HEK293 (cell line): ENCODE measurements at regions not wholly inside any gene's neighbourhood (a gene's known extent, or its start where the extent isn't known, plus 50 kb on each side); places are given as distances from the start of the nearest gene placed in this dataset.
A peak's percentile ranks its signal among the peaks of the same experiment; 100 is the strongest.

ENCODE experiments used
- CTCF ChIA-PET: fragments of 350-600 bp; formaldehyde crosslinking; extraction: SDS; loops from one replicate; lab custom pipeline; 2021; ENCODE audit warnings: antibody characterized with exemption; lab: Yijun Ruan, JAX
- POLR2A ChIA-PET: fragments of 300-600 bp; formaldehyde crosslinking; extraction: SDS; loops from one replicate; lab custom pipeline; 2020; ENCODE audit warnings: antibody characterized with exemption, inconsistent platforms; lab: Yijun Ruan, JAX
- H3K27ac ChIP-seq: fragments of 200-500 bp; sonication (Bioruptor generic); 2 replicates; pipeline ENCODE4 v1.5.1; 2014; ENCODE audit warnings: low read depth, low read length, control low read depth, inconsistent platforms; ENCODE audit errors: extremely low read depth
- H3K36me3 ChIP-seq, 2 experiments: fragments of 200-500 bp in 1 of 2; sonication (Bioruptor generic) in 1 of 2; 1 replicate in 1 of 2; 2 replicates in 1 of 2; pipeline ENCODE4 v1.5.1; 2014 to 2017; ENCODE audit warnings: inconsistent platforms in 2 of 2, low read length in 2 of 2; ENCODE audit not compliant: control insufficient read depth in 2 of 2, insufficient read depth in 1 of 2
- H3K4me1 ChIP-seq: fragments of 200-500 bp; sonication (Bioruptor generic); 2 replicates; pipeline ENCODE4 v1.5.1; 2014; ENCODE audit warnings: mild to moderate bottlenecking, low read length, inconsistent platforms; ENCODE audit not compliant: control insufficient read depth, insufficient read depth
- H3K4me3 ChIP-seq: 2 replicates; pipeline ENCODE4 v1.5.1; 2011; ENCODE audit warnings: low read depth, mild to moderate bottlenecking, control low read depth, low read length, moderate library complexity
- H3K9me3 ChIP-seq: fragments of 200-500 bp; sonication (Bioruptor generic); 2 replicates; pipeline ENCODE4 v1.5.1; 2014; ENCODE audit warnings: low read depth, low read length, inconsistent platforms; ENCODE audit not compliant: control insufficient read depth, insufficient read depth
- EGR2 ChIP-seq: fragments of 450-650 bp; formaldehyde crosslinking; IDR thresholded peaks from 2 replicates; pipeline ENCODE4 v1.5.1; 2016; ENCODE audit warnings: low read depth, missing biosample characterization, missing genetic modification characterization
- GLIS1 ChIP-seq: fragments of 450-650 bp; formaldehyde crosslinking; IDR thresholded peaks from 2 replicates; pipeline ENCODE4 v1.5.1; 2016; ENCODE audit warnings: missing biosample characterization, missing genetic modification characterization
- GLIS2 ChIP-seq: fragments of 450-650 bp; formaldehyde crosslinking; IDR thresholded peaks from 2 replicates; pipeline ENCODE4 v1.5.1; 2016; ENCODE audit warnings: missing biosample characterization, missing genetic modification characterization
- HOXA7 ChIP-seq: sonication (generic); formaldehyde crosslinking; IDR thresholded peaks from 2 replicates; pipeline ENCODE4 v1.8.1; 2022; ENCODE audit warnings: missing genetic modification reagents, borderline replicate concordance
- KLF1 ChIP-seq: fragments of 450-650 bp; formaldehyde crosslinking; IDR thresholded peaks from 2 replicates; pipeline ENCODE4 v1.5.1; 2016; ENCODE audit warnings: missing biosample characterization, missing genetic modification characterization
- KLF16 ChIP-seq: fragments of 450-650 bp; formaldehyde crosslinking; IDR thresholded peaks from 2 replicates; pipeline ENCODE4 v1.5.1; 2017; ENCODE audit warnings: missing biosample characterization, missing genetic modification characterization
- KLF8 ChIP-seq: fragments of 450-650 bp; formaldehyde crosslinking; IDR thresholded peaks from 2 replicates; pipeline ENCODE4 v1.5.1; 2016; ENCODE audit warnings: missing biosample characterization, missing genetic modification characterization
- KLF9 ChIP-seq: fragments of 450-650 bp; formaldehyde crosslinking; IDR thresholded peaks from 2 replicates; pipeline ENCODE4 v1.5.1; 2016; ENCODE audit warnings: missing biosample characterization, missing genetic modification characterization, low read depth
- SALL2 ChIP-seq: fragments of 450-650 bp; formaldehyde crosslinking; IDR thresholded peaks from 2 replicates; pipeline ENCODE4 v1.5.0; 2017; ENCODE audit warnings: missing biosample characterization, mild to moderate bottlenecking, missing genetic modification characterization, borderline replicate concordance
- SP2 ChIP-seq: fragments of 450-650 bp; formaldehyde crosslinking; IDR thresholded peaks from 2 replicates; pipeline ENCODE4 v1.5.1; 2016; ENCODE audit warnings: missing biosample characterization, missing genetic modification characterization
- SP3 ChIP-seq: fragments of 450-650 bp; formaldehyde crosslinking; IDR thresholded peaks from 2 replicates; pipeline ENCODE4 v1.5.1; 2016; ENCODE audit warnings: missing biosample characterization, missing genetic modification characterization
- WT1 ChIP-seq: fragments of 450-650 bp; formaldehyde crosslinking; IDR thresholded peaks from 2 replicates; pipeline ENCODE4 v1.5.1; 2016; ENCODE audit warnings: missing biosample characterization, missing genetic modification characterization
- ZBTB17 ChIP-seq: fragments of 450-650 bp; formaldehyde crosslinking; IDR thresholded peaks from 2 replicates; pipeline ENCODE4 v1.5.1; 2016; ENCODE audit warnings: missing biosample characterization, missing genetic modification characterization
- ZFHX2 ChIP-seq: fragments of 450-650 bp; formaldehyde crosslinking; conservative IDR thresholded peaks from 2 replicates; pipeline ENCODE4 v1.5.1; 2016; ENCODE audit warnings: missing biosample characterization, missing genetic modification characterization
- ZNF138 ChIP-seq: fragments of 450-650 bp; formaldehyde crosslinking; IDR thresholded peaks from 2 replicates; pipeline ENCODE4 v1.5.1; 2016; ENCODE audit warnings: missing biosample characterization, missing genetic modification characterization, borderline replicate concordance
- ZNF335 ChIP-seq: fragments of 450-650 bp; formaldehyde crosslinking; conservative IDR thresholded peaks from 2 replicates; pipeline ENCODE4 v1.5.1; 2016; ENCODE audit warnings: missing biosample characterization, missing genetic modification characterization
- ZNF341 ChIP-seq: fragments of 450-650 bp; formaldehyde crosslinking; IDR thresholded peaks from 2 replicates; pipeline ENCODE4; 2016; ENCODE audit warnings: low read depth, missing biosample characterization, missing genetic modification characterization
- ZNF366 ChIP-seq: fragments of 450-650 bp; formaldehyde crosslinking; conservative IDR thresholded peaks from 2 replicates; pipeline ENCODE4 v1.5.1; 2016; ENCODE audit warnings: missing biosample characterization, missing genetic modification characterization
- ZNF404 ChIP-seq: fragments of 450-650 bp; formaldehyde crosslinking; IDR thresholded peaks from 2 replicates; pipeline ENCODE4 v1.5.1; 2017; ENCODE audit warnings: missing biosample characterization, missing genetic modification characterization
- ZNF423 ChIP-seq: fragments of 450-650 bp; formaldehyde crosslinking; IDR thresholded peaks from 2 replicates; pipeline ENCODE4 v1.5.1; 2016; ENCODE audit warnings: missing biosample characterization, missing genetic modification characterization
- ZNF610 ChIP-seq: fragments of 450-650 bp; formaldehyde crosslinking; IDR thresholded peaks from 2 replicates; pipeline ENCODE4 v1.5.1; 2016; ENCODE audit warnings: missing biosample characterization, missing genetic modification characterization, borderline replicate concordance
- ZNF629 ChIP-seq: fragments of 450-650 bp; formaldehyde crosslinking; IDR thresholded peaks from 2 replicates; pipeline ENCODE4 v1.5.1; 2017; ENCODE audit warnings: missing biosample characterization, missing genetic modification characterization
- ZSCAN23 ChIP-seq: fragments of 450-650 bp; formaldehyde crosslinking; IDR thresholded peaks from 2 replicates; pipeline ENCODE4 v1.5.1; 2016; ENCODE audit warnings: missing biosample characterization, missing genetic modification characterization
- TF ChIP-seq, protein P1 (sequence below): fragments of 450-650 bp; formaldehyde crosslinking; conservative IDR thresholded peaks from 2 replicates; pipeline ENCODE4 v1.5.1; 2016; ENCODE audit warnings: low read depth, missing biosample characterization, missing genetic modification characterization
- TF ChIP-seq, protein P2 (sequence below): fragments of 450-650 bp; formaldehyde crosslinking; IDR thresholded peaks from 2 replicates; pipeline ENCODE4 v1.5.1; 2016; ENCODE audit warnings: missing biosample characterization, missing genetic modification characterization
- TF ChIP-seq, protein P3 (sequence below): fragments of 450-650 bp; formaldehyde crosslinking; IDR thresholded peaks from 2 replicates; pipeline ENCODE4 v1.5.1; 2017; ENCODE audit warnings: missing biosample characterization, missing genetic modification characterization
- TF ChIP-seq, protein P4 (sequence below): fragments of 450-650 bp; formaldehyde crosslinking; IDR thresholded peaks from 2 replicates; pipeline ENCODE4 v1.5.1; 2017; ENCODE audit warnings: missing biosample characterization, missing genetic modification characterization

DNA sequence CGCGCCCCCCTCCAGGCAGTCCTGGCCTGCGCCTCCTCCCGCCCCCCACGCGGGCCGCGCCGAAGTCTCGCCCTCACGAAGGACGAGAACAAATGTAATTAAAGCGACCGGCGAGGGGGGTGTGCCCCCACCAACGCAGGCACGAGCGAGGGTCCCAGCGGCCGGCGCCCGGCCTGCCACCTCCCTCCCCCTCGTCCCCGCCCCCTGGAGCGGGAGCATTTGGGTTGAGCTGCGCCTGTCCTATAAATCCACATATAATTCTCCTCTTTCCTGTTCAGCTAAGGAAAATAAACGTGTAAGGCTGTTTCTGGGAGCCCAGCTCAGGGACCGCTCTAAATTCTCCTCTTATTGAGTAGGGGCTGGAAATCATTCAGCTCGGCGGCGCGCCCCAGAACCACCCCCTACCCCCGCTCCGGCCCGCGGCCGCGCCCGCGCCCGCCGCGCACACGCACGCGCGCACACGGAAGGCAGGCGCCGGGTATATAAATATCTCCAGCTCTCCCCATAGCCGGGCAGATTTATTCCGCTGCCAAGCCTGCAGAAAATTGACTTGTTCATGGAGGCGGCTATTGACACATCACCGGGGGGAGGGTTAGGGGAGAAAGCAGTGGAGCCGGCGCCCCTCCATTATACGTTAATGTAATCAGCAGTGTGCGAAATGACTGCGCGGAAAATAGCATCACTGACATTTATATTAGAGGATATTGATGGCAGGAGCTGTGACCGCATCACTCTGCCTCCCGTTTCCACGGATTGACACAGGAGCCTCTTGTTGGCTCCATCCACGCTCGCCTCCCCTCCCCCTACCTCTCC lies 61.6 kb upstream of the BTRC start (continued):
- TF ChIP-seq ZNF335 = peak; percentile 84

DNA sequence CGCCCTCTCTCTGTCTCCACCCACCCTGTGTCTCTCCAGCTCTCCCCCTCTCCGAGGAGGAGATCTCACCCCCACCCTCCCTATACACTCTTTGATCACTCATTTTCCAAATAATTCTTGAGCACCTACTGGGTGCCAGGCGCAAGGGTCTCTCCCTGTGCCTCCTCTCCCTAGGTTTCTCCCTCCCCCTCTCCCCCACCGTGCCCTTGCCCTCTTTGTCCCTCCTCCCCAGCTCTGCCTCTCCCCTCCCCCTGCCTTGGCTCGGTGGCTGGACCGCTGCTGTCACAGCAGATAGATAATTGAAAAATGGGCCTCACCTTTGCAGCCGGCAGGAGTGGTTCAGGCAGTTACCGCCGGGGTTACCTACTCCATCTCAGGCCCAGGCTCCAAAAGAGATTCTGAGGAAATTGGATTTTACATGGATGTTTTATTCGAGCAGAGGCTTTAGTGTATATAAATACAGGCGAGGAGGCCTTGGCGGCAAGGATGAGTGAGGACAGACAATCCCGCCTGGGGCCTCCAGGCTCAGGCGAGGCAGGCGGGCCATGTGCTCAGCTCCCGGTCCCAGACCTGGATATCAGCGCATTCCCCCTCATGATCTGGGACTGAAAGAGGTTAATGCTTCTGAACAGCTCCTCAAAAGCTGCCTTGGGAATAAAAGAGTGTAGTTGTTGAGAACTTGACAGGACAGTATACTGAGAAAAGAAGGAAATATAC lies 60.8 kb upstream of the BTRC start:
- H3K36me3 ChIP-seq = no peaks in the 10 kb centered on the region
- CTCF ChIA-PET = interaction anchor here (0.5 to 9.1 kb wide), 13 partner anchors 8 to 544 kb away, joined by 3 to 124 read pairs (median 4); no protein-coding TSS in a partner anchor
- POLR2A ChIA-PET = interaction anchor here (0.9 to 1.3 kb wide), 3 partner anchors 14 to 278 kb away, joined by 3 to 7 read pairs (median 6); partner anchors contain the start of gene LBX1
- peak overlapping the region; percentile 35; the same call in 1 of the 2 replicates for H3K27ac ChIP-seq
- H3K4me1 ChIP-seq = peaks cover 3% of the 10 kb centered on the region; the same call in 1 of the 2 replicates
- peak overlapping the region; percentile 51; the same call in 1 of the 2 replicates for H3K4me3 ChIP-seq
- H3K9me3 ChIP-seq = no peaks in the 10 kb centered on the region
- TF ChIP-seq ZNF629 (peak; percentile 21; the same call in 1 of the 2 replicates), ZFHX2 (tag by site-specific recombination) (peak; percentile 73), EGR2 (tag by site-specific recombination) (peak; percentile 85; the same call in 1 of the 2 replicates), ZBTB17 (tag by site-specific recombination) (peak; percentile 61), SALL2 (tag by site-specific recombination) (no peak), HOXA7 (CRISPR knock-in tag) (no peak), KLF8 (peak; percentile 23; the same call in 1 of the 2 replicates), GLIS1 (peak; percentile 42), ZNF366 (peak; percentile 70; the same call in 1 of the 2 replicates), ZNF341 (peak; percentile 73), ZNF404 (tag by site-specific recombination) (no peak), ZNF610 (tag by site-specific recombination) (no peak), GLIS2 (peak; percentile 39; the same call in 1 of the 2 replicates), SP2 (tag by site-specific recombination) (peak; percentile 68; the same call in 1 of the 2 replicates), ZNF423 (0 out of 2 replicates have a peak, but pooled peaks have one; percentile 41), WT1 (peak; percentile 61), SP3 (tag by site-specific recombination) (peak; percentile 84), KLF9 (tag by site-specific recombination) (peak; percentile 25; the same call in 1 of the 2 replicates), KLF16 (tag by site-specific recombination) (peak; percentile 8; the same call in 1 of the 2 replicates), KLF1 (tag by site-specific recombination) (peak; percentile 56), ZSCAN23 (tag by site-specific recombination) (0 out of 2 replicates have a peak, but pooled peaks have one; percentile 18), ZNF138 (tag by site-specific recombination) (no peak)
- TF ChIP-seq, protein P1, sequence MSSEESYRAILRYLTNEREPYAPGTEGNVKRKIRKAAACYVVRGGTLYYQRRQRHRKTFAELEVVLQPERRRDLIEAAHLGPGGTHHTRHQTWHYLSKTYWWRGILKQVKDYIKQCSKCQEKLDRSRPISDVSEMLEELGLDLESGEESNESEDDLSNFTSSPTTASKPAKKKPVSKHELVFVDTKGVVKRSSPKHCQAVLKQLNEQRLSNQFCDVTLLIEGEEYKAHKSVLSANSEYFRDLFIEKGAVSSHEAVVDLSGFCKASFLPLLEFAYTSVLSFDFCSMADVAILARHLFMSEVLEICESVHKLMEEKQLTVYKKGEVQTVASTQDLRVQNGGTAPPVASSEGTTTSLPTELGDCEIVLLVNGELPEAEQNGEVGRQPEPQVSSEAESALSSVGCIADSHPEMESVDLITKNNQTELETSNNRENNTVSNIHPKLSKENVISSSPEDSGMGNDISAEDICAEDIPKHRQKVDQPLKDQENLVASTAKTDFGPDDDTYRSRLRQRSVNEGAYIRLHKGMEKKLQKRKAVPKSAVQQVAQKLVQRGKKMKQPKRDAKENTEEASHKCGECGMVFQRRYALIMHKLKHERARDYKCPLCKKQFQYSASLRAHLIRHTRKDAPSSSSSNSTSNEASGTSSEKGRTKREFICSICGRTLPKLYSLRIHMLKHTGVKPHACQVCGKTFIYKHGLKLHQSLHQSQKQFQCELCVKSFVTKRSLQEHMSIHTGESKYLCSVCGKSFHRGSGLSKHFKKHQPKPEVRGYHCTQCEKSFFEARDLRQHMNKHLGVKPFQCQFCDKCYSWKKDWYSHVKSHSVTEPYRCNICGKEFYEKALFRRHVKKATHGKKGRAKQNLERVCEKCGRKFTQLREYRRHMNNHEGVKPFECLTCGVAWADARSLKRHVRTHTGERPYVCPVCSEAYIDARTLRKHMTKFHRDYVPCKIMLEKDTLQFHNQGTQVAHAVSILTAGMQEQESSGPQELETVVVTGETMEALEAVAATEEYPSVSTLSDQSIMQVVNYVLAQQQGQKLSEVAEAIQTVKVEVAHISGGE (tag by site-specific recombination) = no peak
- TF ChIP-seq, protein P2, sequence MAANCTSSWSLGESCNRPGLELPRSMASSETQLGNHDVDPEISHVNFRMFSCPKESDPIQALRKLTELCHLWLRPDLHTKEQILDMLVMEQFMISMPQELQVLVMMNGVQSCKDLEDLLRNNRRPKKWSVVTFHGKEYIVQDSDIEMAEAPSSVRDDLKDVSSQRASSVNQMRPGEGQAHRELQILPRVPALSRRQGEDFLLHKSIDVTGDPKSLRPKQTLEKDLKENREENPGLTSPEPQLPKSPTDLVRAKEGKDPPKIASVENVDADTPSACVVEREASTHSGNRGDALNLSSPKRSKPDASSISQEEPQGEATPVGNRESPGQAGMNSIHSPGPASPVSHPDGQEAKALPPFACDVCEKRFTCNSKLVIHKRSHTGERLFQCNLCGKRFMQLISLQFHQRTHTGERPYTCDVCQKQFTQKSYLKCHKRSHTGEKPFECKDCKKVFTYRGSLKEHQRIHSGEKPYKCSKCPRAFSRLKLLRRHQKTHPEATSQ (tag by site-specific recombination) = 0 out of 2 replicates have a peak, but pooled peaks have one; percentile 34
- TF ChIP-seq, protein P3, sequence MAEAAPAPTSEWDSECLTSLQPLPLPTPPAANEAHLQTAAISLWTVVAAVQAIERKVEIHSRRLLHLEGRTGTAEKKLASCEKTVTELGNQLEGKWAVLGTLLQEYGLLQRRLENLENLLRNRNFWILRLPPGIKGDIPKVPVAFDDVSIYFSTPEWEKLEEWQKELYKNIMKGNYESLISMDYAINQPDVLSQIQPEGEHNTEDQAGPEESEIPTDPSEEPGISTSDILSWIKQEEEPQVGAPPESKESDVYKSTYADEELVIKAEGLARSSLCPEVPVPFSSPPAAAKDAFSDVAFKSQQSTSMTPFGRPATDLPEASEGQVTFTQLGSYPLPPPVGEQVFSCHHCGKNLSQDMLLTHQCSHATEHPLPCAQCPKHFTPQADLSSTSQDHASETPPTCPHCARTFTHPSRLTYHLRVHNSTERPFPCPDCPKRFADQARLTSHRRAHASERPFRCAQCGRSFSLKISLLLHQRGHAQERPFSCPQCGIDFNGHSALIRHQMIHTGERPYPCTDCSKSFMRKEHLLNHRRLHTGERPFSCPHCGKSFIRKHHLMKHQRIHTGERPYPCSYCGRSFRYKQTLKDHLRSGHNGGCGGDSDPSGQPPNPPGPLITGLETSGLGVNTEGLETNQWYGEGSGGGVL (tag by site-specific recombination) = peak; percentile 89
- TF ChIP-seq, protein P4, sequence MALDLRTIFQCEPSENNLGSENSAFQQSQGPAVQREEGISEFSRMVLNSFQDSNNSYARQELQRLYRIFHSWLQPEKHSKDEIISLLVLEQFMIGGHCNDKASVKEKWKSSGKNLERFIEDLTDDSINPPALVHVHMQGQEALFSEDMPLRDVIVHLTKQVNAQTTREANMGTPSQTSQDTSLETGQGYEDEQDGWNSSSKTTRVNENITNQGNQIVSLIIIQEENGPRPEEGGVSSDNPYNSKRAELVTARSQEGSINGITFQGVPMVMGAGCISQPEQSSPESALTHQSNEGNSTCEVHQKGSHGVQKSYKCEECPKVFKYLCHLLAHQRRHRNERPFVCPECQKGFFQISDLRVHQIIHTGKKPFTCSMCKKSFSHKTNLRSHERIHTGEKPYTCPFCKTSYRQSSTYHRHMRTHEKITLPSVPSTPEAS (tag by site-specific recombination) = no peak
